GM21360 (cell line): ENCODE measurements at regions not wholly inside any gene's neighbourhood (a gene's known extent, or its start where the extent isn't known, plus 50 kb on each side); places are given as distances from the start of the nearest gene placed in this dataset.

Source experiments
- ATAC-seq: cut with Tn5 transposase; IDR thresholded peaks from one replicate; pipeline ENCODE4 v1.9.1; 2021; ENCODE audit warnings: mild to moderate bottlenecking, moderate library complexity; ENCODE audit not compliant: unreplicated experiment

GRCh38 chr4:104146048-104146447 lies 348.6 kb downstream of the CXXC4 start:
- no peak for ATAC-seq

DNA sequence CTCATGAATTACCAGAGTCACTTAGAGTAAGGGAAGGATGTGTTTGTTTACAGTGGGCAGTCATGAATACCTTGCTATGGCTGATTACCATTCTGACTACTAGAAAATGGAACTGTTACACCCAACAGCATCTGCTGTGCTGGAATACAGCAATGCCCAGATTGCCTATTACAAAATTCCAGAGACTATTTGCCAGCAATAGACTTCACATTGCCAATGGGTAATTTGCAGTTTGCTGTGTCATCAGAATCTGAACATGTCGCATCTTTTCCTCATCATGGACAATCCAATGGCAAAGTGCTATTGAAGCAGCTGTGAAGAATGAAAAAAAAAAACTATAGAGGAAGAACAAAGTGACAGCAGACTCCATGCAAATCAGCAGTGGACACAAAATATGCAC lies 356.6 kb downstream of the CXXC4 start:
- ATAC-seq = no peak

DNA sequence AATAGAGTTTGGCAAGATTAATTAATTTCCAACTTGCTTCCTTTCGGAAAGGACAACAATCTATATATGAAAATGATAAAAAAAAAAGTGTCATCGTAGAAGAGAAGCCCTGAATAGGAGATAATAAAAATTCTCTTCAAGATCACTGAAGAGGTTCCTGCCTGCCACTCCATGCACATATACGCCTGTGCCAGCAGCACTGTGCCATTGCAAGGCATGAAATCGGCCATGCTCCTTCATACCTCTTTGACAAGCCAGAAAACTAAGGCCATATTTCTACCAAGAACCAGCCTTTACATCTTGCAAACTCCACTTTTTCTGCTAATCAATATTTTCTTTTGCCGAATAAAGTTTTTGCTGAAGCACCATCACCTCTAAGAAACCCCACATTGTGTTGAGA lies 365.5 kb downstream of the CXXC4 start:
- no peak for ATAC-seq

GRCh38 chr4:104128850-104129213 lies 365.9 kb downstream of the CXXC4 start:
- ATAC-seq = no peak

GRCh38 chr4:104128031-104128849 lies 366.5 kb downstream of the CXXC4 start:
- ATAC-seq = no peak

GRCh38 chr4:104123021-104123420 lies 371.7 kb downstream of the CXXC4 start:
- no peak for ATAC-seq

DNA sequence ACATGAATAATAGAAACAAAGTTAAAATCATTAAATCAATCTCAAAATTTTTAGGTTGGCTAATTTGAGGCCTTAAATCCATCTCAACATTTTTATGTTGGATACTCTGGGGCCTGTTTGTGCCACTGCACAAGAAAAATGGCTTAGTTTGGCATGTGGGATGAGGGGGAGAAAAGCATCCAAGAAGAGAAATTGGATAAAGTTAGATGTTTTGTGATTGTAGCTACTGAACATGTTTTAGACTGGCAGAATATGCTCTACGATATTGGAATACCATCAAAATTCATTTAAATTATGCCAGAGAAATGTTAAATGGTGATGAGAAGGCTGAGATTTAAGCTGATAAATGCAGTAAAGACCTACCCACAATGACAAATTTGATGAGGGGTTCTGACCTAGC lies 376.9 kb downstream of the CXXC4 start:
- no peak for ATAC-seq

DNA sequence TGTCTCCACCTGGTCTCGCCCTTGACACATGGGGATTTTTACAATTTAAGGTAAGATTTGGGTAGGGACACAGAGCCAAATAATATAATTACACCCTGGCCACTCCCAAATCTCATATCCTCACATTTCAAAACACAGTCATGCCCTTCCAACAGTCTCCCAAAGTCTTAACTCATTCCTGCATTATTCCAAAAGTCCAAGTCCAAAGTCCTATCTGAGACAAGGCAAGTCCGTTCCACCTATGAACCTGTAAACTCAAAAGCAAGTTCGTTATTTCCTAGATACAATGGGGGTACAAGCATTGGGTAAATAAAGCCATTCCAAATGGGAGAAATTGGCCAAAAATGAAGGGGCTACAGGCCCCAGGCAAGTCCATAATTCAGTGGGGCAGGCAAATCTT lies 380.8 kb downstream of the CXXC4 start:
- ATAC-seq = no peak

DNA sequence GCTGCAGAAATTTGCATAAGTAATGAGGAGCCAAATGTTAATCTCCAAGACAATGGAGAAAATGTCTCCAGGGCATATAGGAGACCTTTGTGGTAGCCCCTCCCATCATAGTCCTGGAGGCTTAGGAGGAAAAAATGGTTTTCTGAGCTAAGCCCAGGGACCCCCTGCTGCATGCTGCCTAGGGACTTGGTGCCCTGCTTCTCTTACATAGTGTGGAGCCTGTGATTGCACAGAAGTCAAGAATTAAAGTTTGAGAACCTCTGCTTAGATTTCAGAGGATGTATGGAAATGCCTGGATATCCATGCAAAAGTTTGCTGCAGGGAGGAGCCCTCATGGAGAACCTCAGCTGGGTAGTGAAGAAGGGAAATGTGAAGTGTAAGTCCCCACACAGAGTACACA lies 379.4 kb upstream of the TACR3 start:
- no peak for ATAC-seq

DNA sequence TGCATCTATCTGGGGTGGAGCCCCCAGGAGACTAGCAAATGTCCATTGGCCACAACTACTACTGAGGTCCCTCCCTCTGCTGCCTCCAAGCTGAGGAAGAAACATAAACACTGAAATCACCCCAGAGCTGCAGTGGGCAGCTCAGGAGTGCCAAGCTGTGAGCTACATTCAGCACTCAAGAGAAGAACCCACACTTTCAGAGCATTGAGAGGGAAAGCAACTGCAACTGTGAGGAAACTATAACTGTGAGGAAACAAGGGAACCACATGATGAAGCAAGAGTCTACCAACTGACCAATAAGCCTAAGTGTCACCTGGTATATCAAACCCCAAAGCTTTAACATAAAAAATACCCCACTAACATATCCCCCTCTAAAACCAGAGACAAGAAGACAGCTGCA lies 373.5 kb upstream of the TACR3 start:
- ATAC-seq = no peak

DNA sequence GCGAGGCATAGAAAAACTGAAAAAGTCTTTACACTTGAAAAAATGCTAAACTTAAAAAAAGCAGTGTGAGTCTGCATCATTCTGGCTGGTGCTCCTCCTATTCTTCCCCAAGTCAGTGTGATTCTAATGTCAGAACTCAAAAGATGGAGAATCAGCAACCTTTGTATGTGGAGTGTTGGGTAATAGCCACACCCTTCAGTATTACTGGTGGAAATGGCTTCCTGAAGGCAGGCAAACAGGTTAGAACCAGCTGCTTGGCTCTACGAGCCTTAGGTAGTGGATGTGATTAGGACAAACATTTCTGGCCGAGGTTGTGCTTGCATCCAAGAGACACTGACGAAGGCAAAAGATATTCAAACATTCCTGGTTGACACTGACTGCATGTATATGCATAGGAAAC lies 353.4 kb upstream of the TACR3 start:
- ATAC-seq = no peak

GRCh38 chr4:104066533-104066932 lies 346.7 kb upstream of the TACR3 start:
- no peak for ATAC-seq

- peak; percentile 89 for ATAC-seq
These were observed 345.1 kb upstream of the TACR3 start for GRCh38 chr4:104064646-104065577.

DNA sequence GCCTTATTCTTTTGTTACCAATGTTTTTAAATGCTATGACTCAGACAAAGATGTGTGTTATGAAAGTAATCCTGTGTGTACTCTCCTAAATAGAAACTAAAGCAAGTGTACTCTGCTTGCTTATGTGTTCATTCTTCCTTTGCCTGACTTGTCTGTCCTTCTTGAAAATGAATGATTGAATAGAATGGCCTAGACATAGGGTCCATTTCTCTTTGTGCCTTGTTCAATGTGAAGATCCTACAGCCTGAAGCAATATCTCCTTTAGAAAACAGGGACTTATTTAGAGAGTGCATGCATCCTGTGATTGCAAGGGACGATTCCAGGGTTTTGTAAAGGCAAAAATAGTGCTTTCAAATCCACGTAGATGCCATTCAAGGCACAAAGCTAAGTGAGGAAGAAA lies 343.6 kb upstream of the TACR3 start:
- ATAC-seq = no peak

DNA sequence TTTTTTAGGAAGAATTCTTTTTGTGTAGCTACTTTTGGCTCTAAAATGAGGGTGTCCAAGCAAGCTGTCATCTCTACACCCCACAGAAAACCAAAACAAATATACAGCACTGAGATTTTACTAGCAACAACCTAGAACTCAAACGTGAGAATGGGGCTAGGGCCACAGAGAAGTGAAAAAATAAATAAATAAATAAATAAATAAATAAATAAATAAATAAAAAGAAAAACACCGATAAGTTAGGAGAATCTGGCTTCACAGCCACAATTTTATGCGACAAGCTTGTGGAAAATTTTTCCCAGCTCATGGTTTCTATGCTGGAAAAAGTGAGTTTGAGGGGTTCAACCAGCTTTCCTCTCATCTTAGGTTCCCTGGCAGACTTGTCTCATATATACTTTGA lies 324.6 kb upstream of the TACR3 start:
- ATAC-seq = no peak

DNA sequence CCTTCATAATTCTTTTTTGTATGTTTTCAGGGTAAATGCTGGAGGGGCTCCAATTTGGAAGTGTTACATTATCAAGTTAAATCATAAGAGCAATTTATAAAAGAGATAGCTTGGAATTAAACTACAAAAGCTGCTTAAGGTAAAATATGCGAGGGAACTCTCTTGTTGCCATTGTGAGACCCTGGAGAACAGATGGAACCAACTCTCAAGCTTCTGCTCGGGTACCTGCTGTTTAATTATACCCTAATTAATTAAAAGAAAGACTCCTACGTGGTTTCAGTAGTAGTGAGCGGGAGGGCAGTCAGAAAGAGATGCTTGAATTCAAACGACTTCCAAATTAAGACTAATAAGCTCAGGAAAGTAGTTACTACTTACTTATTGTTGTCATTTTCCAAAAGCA lies 313.1 kb upstream of the TACR3 start:
- ATAC-seq = no peak

GRCh38 chr4:104025251-104025650 lies 305.5 kb upstream of the TACR3 start:
- ATAC-seq = no peak

- ATAC-seq = no peak
These were observed 303.0 kb upstream of the TACR3 start for GRCh38 chr4:104022831-104023230.

- ATAC-seq = no peak
These were observed 302.4 kb upstream of the TACR3 start for GRCh38 chr4:104022226-104022625.

DNA sequence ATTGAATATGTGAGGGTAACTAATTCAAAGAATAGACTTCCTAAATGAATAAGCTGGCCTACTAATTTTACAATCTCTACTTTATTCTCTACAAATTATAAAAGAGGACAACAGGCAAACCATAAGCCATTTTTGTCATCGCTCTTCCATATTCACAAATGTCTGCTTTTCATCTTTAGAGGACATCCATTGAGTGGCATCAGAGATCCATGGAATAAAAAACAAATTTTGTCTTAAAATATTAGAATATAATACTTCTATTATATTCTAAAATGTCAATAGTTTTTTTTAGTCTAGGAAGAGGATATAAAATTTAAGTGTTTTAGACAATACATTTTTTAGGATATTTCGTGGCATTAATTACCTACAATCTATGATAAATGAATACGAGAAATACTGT lies 300.9 kb upstream of the TACR3 start:
- ATAC-seq = no peak

DNA sequence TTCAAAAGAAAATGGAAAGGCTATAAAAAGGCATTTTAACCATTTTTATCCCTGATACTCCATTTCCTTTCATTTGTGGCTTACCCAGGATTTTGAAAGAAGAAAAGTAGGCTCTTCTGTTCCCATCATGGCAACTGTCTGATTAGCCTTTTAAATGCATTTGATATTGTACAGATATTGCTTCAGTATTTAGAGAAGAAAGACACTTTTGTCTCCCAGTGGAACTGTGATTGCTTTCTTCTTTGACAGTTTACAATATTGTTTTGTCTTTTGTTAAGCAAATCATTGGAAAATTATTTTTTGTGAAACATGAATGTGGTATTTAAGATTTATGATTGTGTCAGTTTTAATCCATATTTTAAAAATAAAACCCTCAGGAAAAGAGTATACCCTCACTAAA lies 297.4 kb upstream of the TACR3 start:
- ATAC-seq = no peak

DNA sequence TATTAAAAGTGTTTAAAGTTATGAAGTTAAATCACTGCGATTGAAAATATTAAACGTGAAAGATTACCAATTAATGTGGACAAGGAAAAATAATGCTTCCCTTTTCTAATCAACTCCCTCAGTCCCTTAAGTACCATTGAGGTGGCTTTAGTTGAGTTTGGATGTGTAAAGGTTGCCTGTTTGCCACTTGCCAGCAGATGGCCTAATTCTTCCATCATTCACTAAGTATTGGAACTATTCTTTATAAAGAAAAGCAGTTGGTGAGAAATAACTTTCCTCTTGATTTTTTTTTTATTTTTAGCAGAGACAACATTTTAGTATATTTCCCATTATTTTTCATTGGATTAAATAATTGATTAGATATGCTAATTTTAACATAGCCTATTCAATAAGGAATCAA lies 295.9 kb upstream of the TACR3 start:
- no peak for ATAC-seq
